Neural cell (in vitro differentiated cells): ENCODE measurements at regions not wholly inside any gene's neighbourhood (a gene's known extent, or its start where the extent isn't known, plus 50 kb on each side); places are given as distances from the start of the nearest gene placed in this dataset.

Source experiments
- H2AFZ ChIP-seq: fragments of 200-600, 300-800 bp; sonication (generic), shearing (Covaris generic); 2 replicates; pipeline ENCODE4 v1.6.0; 2014; ENCODE audit warnings: low read depth, mild to moderate bottlenecking, antibody characterized with exemption, low read length, moderate library complexity
- H3F3A ChIP-seq: fragments of 200-600 bp; shearing (Covaris generic); 2 replicates; pipeline ENCODE4 v1.6.1; 2016; ENCODE audit warnings: mild to moderate bottlenecking, moderate library complexity, mixed read lengths, antibody characterized with exemption, low read length; ENCODE audit not compliant: insufficient read depth, poor library complexity, severe bottlenecking
- H3K27ac ChIP-seq: fragments of 200-600, 300-800 bp; sonication (generic), shearing (Covaris generic); 2 replicates; pipeline ENCODE4 v1.5.1; 2014; ENCODE audit warnings: mild to moderate bottlenecking, low read length, moderate library complexity
- H3K27me3 ChIP-seq: fragments of 300-800, 200-600 bp; sonication (generic), shearing (Covaris generic); 2 replicates; pipeline ENCODE4 v1.6.0; 2014; ENCODE audit warnings: mild to moderate bottlenecking, low read depth, low read length, moderate library complexity; ENCODE audit not compliant: insufficient read depth
- H3K36me3 ChIP-seq: fragments of 300-800, 200-600 bp; sonication (generic), shearing (Covaris generic); 2 replicates; pipeline ENCODE4 v1.5.1; 2014; ENCODE audit warnings: mild to moderate bottlenecking, antibody characterized with exemption, low read length, moderate library complexity; ENCODE audit not compliant: insufficient read depth
- H3K4me2 ChIP-seq: fragments of 300-800, 200-600 bp; sonication (generic), shearing (Covaris generic); 2 replicates; pipeline ENCODE4 v1.6.0; 2014; ENCODE audit warnings: mild to moderate bottlenecking, low read length
- H3K4me3 ChIP-seq: fragments of 300-800, 200-600 bp; sonication (generic), shearing (Covaris generic); 2 replicates; pipeline ENCODE4 v1.5.1; 2014; ENCODE audit warnings: mild to moderate bottlenecking, low read length, moderate library complexity
- H3K79me2 ChIP-seq: fragments of 200-600 bp; shearing (Covaris generic); replicated peaks from 2 replicates; pipeline ENCODE4 v1.6.0; 2014; ENCODE audit warnings: mild to moderate bottlenecking, low read length, moderate library complexity; ENCODE audit not compliant: insufficient read depth
- H3K9ac ChIP-seq: fragments of 300-800, 200-600 bp; sonication (generic), shearing (Covaris generic); 2 replicates; pipeline ENCODE4 v1.6.1; 2016; ENCODE audit warnings: mild to moderate bottlenecking, low read length, mixed read lengths
- H3K9me2 ChIP-seq: fragments of 200-600 bp; shearing (Covaris generic); 2 replicates; pipeline ENCODE4 v1.6.1; 2016; ENCODE audit warnings: mild to moderate bottlenecking, low read length, mixed read lengths; ENCODE audit not compliant: insufficient read depth
- H3K9me3 ChIP-seq: fragments of 200-600, 300-800 bp; sonication (generic), shearing (Covaris generic); 2 replicates; pipeline ENCODE4 v1.6.1; 2016; ENCODE audit warnings: mild to moderate bottlenecking, mixed run types, low read length, moderate library complexity, mixed read lengths
- H4K20me1 ChIP-seq: fragments of 200-600 bp; shearing (Covaris generic); 2 replicates; pipeline ENCODE4 v1.6.1; 2016; ENCODE audit warnings: mild to moderate bottlenecking, mixed run types; ENCODE audit not compliant: insufficient read depth
- CTCF ChIP-seq: fragments of 450-650 bp; IDR thresholded peaks from 2 replicates; pipeline ENCODE4 v1.5.1; 2014; ENCODE audit warnings: antibody characterized with exemption, mild to moderate bottlenecking, moderate library complexity; ENCODE audit not compliant: poor library complexity, severe bottlenecking
- EP300 ChIP-seq: fragments of 450-650 bp; conservative IDR thresholded peaks from 2 replicates; pipeline ENCODE4 v1.6.1; 2014; ENCODE audit warnings: antibody characterized with exemption, mild to moderate bottlenecking, moderate library complexity; ENCODE audit not compliant: poor library complexity, severe bottlenecking
- EZH2 ChIP-seq: fragments of 200-600, 300-800 bp; shearing (Covaris generic), sonication (generic); IDR thresholded peaks from 2 replicates; pipeline ENCODE4 v1.6.1; 2014; ENCODE audit warnings: antibody characterized with exemption, low read length, borderline replicate concordance, mild to moderate bottlenecking; ENCODE audit not compliant: insufficient read depth, poor library complexity, severe bottlenecking
- MXI1 ChIP-seq: fragments of 450-650 bp; conservative IDR thresholded peaks from 2 replicates; pipeline ENCODE4 v1.6.1; 2014; ENCODE audit warnings: antibody characterized with exemption, mild to moderate bottlenecking; ENCODE audit not compliant: poor library complexity, severe bottlenecking
- POLR2AphosphoS5 ChIP-seq: IDR thresholded peaks from 2 replicates; pipeline ENCODE4 v1.6.1; 2012
- RAD21 ChIP-seq: fragments of 450-650 bp; conservative IDR thresholded peaks from 2 replicates; pipeline ENCODE4 v1.6.1; 2014; ENCODE audit warnings: antibody characterized with exemption, mild to moderate bottlenecking, moderate library complexity
- SMC3 ChIP-seq: fragments of 450-650 bp; conservative IDR thresholded peaks from 2 replicates; pipeline ENCODE4 v1.6.1; 2014; ENCODE audit warnings: antibody characterized with exemption, mild to moderate bottlenecking, moderate library complexity; ENCODE audit not compliant: poor library complexity
- TAF1 ChIP-seq: IDR thresholded peaks from 2 replicates; pipeline ENCODE4 v1.6.1; 2012; ENCODE audit warnings: low read depth
- TF ChIP-seq, protein P1 (sequence below): IDR thresholded peaks from 2 replicates; pipeline ENCODE4 v1.6.1; 2012; ENCODE audit warnings: borderline replicate concordance

DNA sequence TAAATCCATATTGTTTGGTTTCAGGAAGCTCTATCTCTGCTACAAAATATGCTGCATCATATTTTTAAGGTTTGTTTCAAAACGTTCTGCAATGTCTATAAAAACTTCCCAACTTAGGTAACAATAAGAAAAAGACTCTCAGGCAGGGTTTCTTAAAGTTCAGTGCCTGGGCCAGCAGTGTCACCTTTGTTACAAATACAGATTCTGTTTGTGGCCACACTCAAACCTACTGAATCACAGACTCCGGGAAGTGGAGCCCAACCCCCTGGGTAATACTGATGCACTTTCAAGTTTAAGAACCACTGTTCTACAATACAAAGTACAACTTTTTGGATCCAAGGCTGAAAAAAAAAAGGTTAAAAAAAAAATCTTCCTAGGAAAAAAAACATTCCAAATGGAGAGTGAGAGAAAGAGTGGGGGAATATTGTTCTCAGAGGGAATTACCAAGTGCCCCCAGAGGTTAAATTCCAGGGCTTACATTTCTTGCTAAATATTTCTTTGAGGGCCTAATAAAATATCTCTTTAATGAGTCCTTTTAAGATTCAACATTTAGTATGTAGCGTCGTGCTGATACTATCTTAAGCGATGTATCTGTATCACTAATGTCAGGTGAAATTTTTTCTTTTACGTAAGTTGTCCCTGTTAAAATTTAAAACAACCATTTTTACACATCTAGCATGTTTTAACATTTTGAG is 476.7 kb downstream of the TXNL1 start:
- no peaks in the 10 kb centered on the region for H3K27me3 ChIP-seq
- no peaks in the 10 kb centered on the region for H3K9me2 ChIP-seq
- H3K9ac ChIP-seq: no peak overlapping the region
- TF ChIP-seq EP300: no peak
- no peak for TF ChIP-seq TAF1
- TF ChIP-seq MXI1: no peak
- TF ChIP-seq SMC3: no peak
- no peak for TF ChIP-seq EZH2
- TF ChIP-seq, protein P1, sequence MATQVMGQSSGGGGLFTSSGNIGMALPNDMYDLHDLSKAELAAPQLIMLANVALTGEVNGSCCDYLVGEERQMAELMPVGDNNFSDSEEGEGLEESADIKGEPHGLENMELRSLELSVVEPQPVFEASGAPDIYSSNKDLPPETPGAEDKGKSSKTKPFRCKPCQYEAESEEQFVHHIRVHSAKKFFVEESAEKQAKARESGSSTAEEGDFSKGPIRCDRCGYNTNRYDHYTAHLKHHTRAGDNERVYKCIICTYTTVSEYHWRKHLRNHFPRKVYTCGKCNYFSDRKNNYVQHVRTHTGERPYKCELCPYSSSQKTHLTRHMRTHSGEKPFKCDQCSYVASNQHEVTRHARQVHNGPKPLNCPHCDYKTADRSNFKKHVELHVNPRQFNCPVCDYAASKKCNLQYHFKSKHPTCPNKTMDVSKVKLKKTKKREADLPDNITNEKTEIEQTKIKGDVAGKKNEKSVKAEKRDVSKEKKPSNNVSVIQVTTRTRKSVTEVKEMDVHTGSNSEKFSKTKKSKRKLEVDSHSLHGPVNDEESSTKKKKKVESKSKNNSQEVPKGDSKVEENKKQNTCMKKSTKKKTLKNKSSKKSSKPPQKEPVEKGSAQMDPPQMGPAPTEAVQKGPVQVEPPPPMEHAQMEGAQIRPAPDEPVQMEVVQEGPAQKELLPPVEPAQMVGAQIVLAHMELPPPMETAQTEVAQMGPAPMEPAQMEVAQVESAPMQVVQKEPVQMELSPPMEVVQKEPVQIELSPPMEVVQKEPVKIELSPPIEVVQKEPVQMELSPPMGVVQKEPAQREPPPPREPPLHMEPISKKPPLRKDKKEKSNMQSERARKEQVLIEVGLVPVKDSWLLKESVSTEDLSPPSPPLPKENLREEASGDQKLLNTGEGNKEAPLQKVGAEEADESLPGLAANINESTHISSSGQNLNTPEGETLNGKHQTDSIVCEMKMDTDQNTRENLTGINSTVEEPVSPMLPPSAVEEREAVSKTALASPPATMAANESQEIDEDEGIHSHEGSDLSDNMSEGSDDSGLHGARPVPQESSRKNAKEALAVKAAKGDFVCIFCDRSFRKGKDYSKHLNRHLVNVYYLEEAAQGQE: no peak
- TF ChIP-seq POLR2AphosphoS5: no peak
- no peak overlapping the region for H2AFZ ChIP-seq
- H4K20me1 ChIP-seq: no peaks in the 10 kb centered on the region
- H3K36me3 ChIP-seq: no peaks in the 10 kb centered on the region
- no peak overlapping the region for H3K4me3 ChIP-seq
- no peaks in the 10 kb centered on the region for H3F3A ChIP-seq
- H3K79me2 ChIP-seq: no peaks in the 10 kb centered on the region
- no peak overlapping the region for H3K27ac ChIP-seq
- H3K4me2 ChIP-seq: no peak overlapping the region
- no peaks in the 10 kb centered on the region for H3K9me3 ChIP-seq

DNA sequence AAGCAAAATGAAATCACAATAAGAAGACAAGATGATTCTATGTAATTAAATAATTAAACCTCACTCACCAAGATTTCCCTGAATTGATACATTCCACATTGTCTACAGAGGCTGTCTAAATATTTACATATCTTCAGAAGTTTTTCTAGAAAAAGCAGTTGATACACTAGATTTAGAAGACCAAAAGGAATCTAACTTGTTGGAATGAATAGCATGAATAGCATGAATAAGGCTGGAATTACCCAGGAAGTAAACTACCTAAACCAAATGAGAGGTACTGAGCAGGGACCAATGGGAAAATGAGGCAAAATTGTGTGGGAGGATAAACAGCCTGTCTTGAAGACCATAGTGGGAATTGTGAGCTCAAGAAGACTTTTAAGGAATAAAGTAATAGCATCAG is 479.7 kb downstream of the TXNL1 start:
- no peaks in the 10 kb centered on the region for H3K79me2 ChIP-seq
- H3F3A ChIP-seq: no peaks in the 10 kb centered on the region
- no peaks in the 10 kb centered on the region for H3K27me3 ChIP-seq
- no peak overlapping the region for H3K9ac ChIP-seq
- no peak for TF ChIP-seq MXI1
- no peak for TF ChIP-seq RAD21
- TF ChIP-seq EP300: no peak
- no peak for TF ChIP-seq EZH2
- no peak for TF ChIP-seq CTCF
- TF ChIP-seq TAF1: no peak
- no peak for TF ChIP-seq POLR2AphosphoS5
- TF ChIP-seq, protein P1: no peak
- no peak for TF ChIP-seq SMC3
- no peak overlapping the region for H3K27ac ChIP-seq
- H3K4me3 ChIP-seq: no peak overlapping the region
- no peak overlapping the region for H2AFZ ChIP-seq
- no peak overlapping the region for H3K4me2 ChIP-seq
- no peaks in the 10 kb centered on the region for H4K20me1 ChIP-seq
- H3K9me3 ChIP-seq: no peaks in the 10 kb centered on the region
- H3K36me3 ChIP-seq: no peaks in the 10 kb centered on the region
- H3K9me2 ChIP-seq: no peaks in the 10 kb centered on the region
